A549 (cell line): ENCODE measurements at regions not wholly inside any gene's neighbourhood (a gene's known extent, or its start where the extent isn't known, plus 50 kb on each side); places are given as distances from the start of the nearest gene placed in this dataset.

Experiments used
- ATAC-seq, 2 experiments: fragments of 200-7000 bp in 1 of 2; fragments of >200 bp in 1 of 2; cut with Nextera tagmentation in 1 of 2; cut with Tn5 transposase in 1 of 2; 3 replicates each; pipeline versions ENCODE4 v1.8.0 to v1.9.1; 2018 to 2020; ENCODE audit warnings: mild to moderate bottlenecking in 1 of 2, moderate library complexity in 1 of 2
- CTCF ChIA-PET: fragments of 300-600 bp; sonication (Branson Sonifier 250); formaldehyde crosslinking; extraction: SDS; loops from one replicate; lab custom pipeline; 2021; ENCODE audit warnings: antibody characterized with exemption, inconsistent platforms; lab: Yijun Ruan, JAX
- POLR2A ChIA-PET: fragments of 350-600 bp; formaldehyde crosslinking; extraction: SDS; loops from one replicate; lab custom pipeline; 2021; ENCODE audit warnings: antibody characterized with exemption, inconsistent platforms; lab: Yijun Ruan, JAX
- DNase-seq, 2 experiments: peaks; one replicate each; pipeline versions ENCODE4 v3.0.0 to v3.0.0-alpha.2; 2011 to 2016; ENCODE audit warnings: low read depth in 1 of 2, low spot score in 1 of 2
- FAIRE-seq: peaks from 2 replicates; lab custom pipeline; 2011; peaks lifted over from hg19 to GRCh38; lab: Jason Lieb, UNC
- H3K27ac ChIP-seq, 2 experiments: fragments of >200 bp; sonication (Bioruptor Twin); formaldehyde crosslinking; 3 replicates each; pipeline ENCODE4 v1.5.1; 2016 to 2017
- H3K4me1 ChIP-seq: fragments of >200 bp; sonication (Bioruptor Twin); formaldehyde crosslinking; 3 replicates; pipeline ENCODE4 v1.6.1; 2016
- H3K4me2 ChIP-seq: fragments of >200 bp; sonication (Bioruptor Twin); formaldehyde crosslinking; 3 replicates; pipeline ENCODE4 v1.6.1; 2016
- H3K4me3 ChIP-seq: fragments of >200 bp; sonication (Bioruptor Twin); formaldehyde crosslinking; 3 replicates; pipeline ENCODE4 v1.5.1; 2016
- H3K9me3 ChIP-seq: fragments of >200 bp; sonication (Bioruptor Twin); formaldehyde crosslinking; 3 replicates; pipeline ENCODE4 v1.6.1; 2016
- ATOH8 ChIP-seq: fragments of 250-450 bp; sonication (Bioruptor Pico); IDR thresholded peaks from 2 replicates; pipeline ENCODE4 v1.5.0; 2020; ENCODE audit warnings: low read depth, mild to moderate bottlenecking, moderate library complexity
- BCL3 ChIP-seq: fragments of >200 bp; sonication (Bioruptor Twin); formaldehyde crosslinking; IDR thresholded peaks from 3 replicates; pipeline ENCODE4 v1.6.1; 2016
- CEBPB ChIP-seq, 2 experiments: fragments of >200 bp in 1 of 2; sonication (Bioruptor Twin) in 1 of 2; formaldehyde crosslinking in 1 of 2; IDR thresholded peaks; 2 replicates each; pipeline ENCODE4 v1.6.1; 2012 to 2016
- E2F6 ChIP-seq: IDR thresholded peaks from 2 replicates; pipeline ENCODE4 v1.6.1; 2012; ENCODE audit warnings: low read depth, borderline replicate concordance
- EHMT2 ChIP-seq: fragments of 200-600 bp; sonication (generic); IDR thresholded peaks from 2 replicates; pipeline ENCODE4 v1.6.1; 2016; ENCODE audit warnings: antibody characterized with exemption, low read depth, mild to moderate bottlenecking, moderate library complexity
- ELK1 ChIP-seq: fragments of 150-350 bp; IDR thresholded peaks from 2 replicates; pipeline ENCODE4 v1.6.1; 2014; ENCODE audit warnings: low read depth, mild to moderate bottlenecking, low read length
- FOSL2 ChIP-seq, 2 experiments: fragments of 450-650 bp in 1 of 2; fragments of >200 bp in 1 of 2; sonication (Bioruptor Twin) in 1 of 2; formaldehyde crosslinking; IDR thresholded peaks; 2 replicates each; pipeline versions ENCODE4 v1.5.0 to v1.6.1; 2016 to 2020; ENCODE audit warnings: mild to moderate bottlenecking in 1 of 2, moderate library complexity in 1 of 2
- GATA3 ChIP-seq: IDR thresholded peaks from 2 replicates; pipeline ENCODE4 v1.6.1; 2012; ENCODE audit warnings: borderline replicate concordance
- HES2 ChIP-seq: fragments of >200 bp; sonication (Bioruptor Twin); formaldehyde crosslinking; IDR thresholded peaks from 2 replicates; pipeline ENCODE4 v1.6.1; 2016
- HOXA7 ChIP-seq: fragments of 250-450 bp; sonication (Bioruptor Pico); IDR thresholded peaks from 2 replicates; pipeline ENCODE4 v1.5.0; 2020; ENCODE audit warnings: mild to moderate bottlenecking, moderate library complexity
- JUN ChIP-seq, 2 experiments: fragments of >200 bp; sonication (Bioruptor Twin); formaldehyde crosslinking; IDR thresholded peaks; 2 replicates in 1 of 2; 3 replicates in 1 of 2; pipeline ENCODE4 v1.6.1; 2016 to 2017
- MAX ChIP-seq: IDR thresholded peaks from 2 replicates; pipeline ENCODE4 v1.6.1; 2012
- MYC ChIP-seq: IDR thresholded peaks from 2 replicates; pipeline ENCODE4 v1.6.1; 2012; ENCODE audit warnings: mild to moderate bottlenecking, inconsistent platforms, low read length, improper control_type of control experiment, borderline replicate concordance
- NFE2L2 ChIP-seq: fragments of 150-350 bp; conservative IDR thresholded peaks from 2 replicates; pipeline ENCODE4 v1.6.1; 2014; ENCODE audit warnings: low read length
- NPAS2 ChIP-seq: fragments of 250-450 bp; sonication (Bioruptor Pico); IDR thresholded peaks from 2 replicates; pipeline ENCODE4 v1.8.0; 2022; ENCODE audit warnings: mild to moderate bottlenecking, moderate library complexity, borderline replicate concordance
- NR3C1 ChIP-seq: fragments of >200 bp; sonication (Bioruptor Twin); formaldehyde crosslinking; IDR thresholded peaks from 3 replicates; pipeline ENCODE4 v1.6.1; 2017
- PHF8 ChIP-seq: fragments of 200-600 bp; sonication (generic); IDR thresholded peaks from 2 replicates; pipeline ENCODE4 v1.6.1; 2016; ENCODE audit warnings: low read depth, mild to moderate bottlenecking, antibody characterized with exemption, moderate library complexity, borderline replicate concordance
- POLR2A ChIP-seq: IDR thresholded peaks from 2 replicates; pipeline ENCODE4 v1.6.1; 2012; ENCODE audit warnings: mild to moderate bottlenecking, low read length
- POLR2AphosphoS2 ChIP-seq: conservative IDR thresholded peaks from 2 replicates; pipeline ENCODE4 v1.6.1; 2012; ENCODE audit warnings: low read length, improper control_type of control experiment, inconsistent platforms
- RAD21 ChIP-seq, 2 experiments: fragments of >200 bp in 1 of 2; sonication (Bioruptor Twin) in 1 of 2; formaldehyde crosslinking in 1 of 2; IDR thresholded peaks in 1 of 2; conservative IDR thresholded peaks in 1 of 2; 2 replicates in 1 of 2; 3 replicates in 1 of 2; pipeline ENCODE4 v1.6.1; 2012 to 2018; ENCODE audit warnings: inconsistent platforms in 1 of 2
- RCOR1 ChIP-seq: fragments of 150-350 bp; IDR thresholded peaks from 2 replicates; pipeline ENCODE4 v1.6.1; 2014; ENCODE audit warnings: antibody characterized with exemption, low read length, low read depth
- RNF2 ChIP-seq: fragments of 200-600 bp; sonication (generic); IDR thresholded peaks from 2 replicates; pipeline ENCODE4 v1.6.1; 2016; ENCODE audit warnings: low read depth, mild to moderate bottlenecking, antibody characterized with exemption, moderate library complexity, borderline replicate concordance
- SREBF2 ChIP-seq: fragments of 450-650 bp; IDR thresholded peaks from 2 replicates; pipeline ENCODE4 v1.6.1; 2014; ENCODE audit warnings: mild to moderate bottlenecking, moderate library complexity
- TP53 ChIP-seq: fragments of 250-450 bp; sonication (Bioruptor Pico); IDR thresholded peaks from 2 replicates; pipeline ENCODE4 v1.5.0; 2021; ENCODE audit warnings: mild to moderate bottlenecking, moderate library complexity
- USF2 ChIP-seq: fragments of 450-650 bp; IDR thresholded peaks from 2 replicates; pipeline ENCODE4 v1.6.1; 2014; ENCODE audit warnings: antibody characterized with exemption
- ZFP36 ChIP-seq: fragments of 450-650 bp; IDR thresholded peaks from 2 replicates; pipeline ENCODE4 v1.6.1; 2014; ENCODE audit warnings: borderline replicate concordance; ENCODE audit not compliant: partially characterized antibody
- ZSCAN20 ChIP-seq: fragments of 250-450 bp; sonication (Bioruptor Pico); IDR thresholded peaks from 2 replicates; pipeline ENCODE4 v1.8.0; 2022; ENCODE audit warnings: mild to moderate bottlenecking, moderate library complexity
- WGBS: methylation state at CpG from one replicate; pipeline ENCODE4 v1.1.6; 2017; ENCODE audit errors: missing lambda C conversion rate; 5-methylcytosine and 5-hydroxymethylcytosine counted together

- 35% methylated on average over 1 of the region's 1 CpG for WGBS
- ChIA-PET POLR2A (interaction anchor here (0.6 kb wide), 1 partner anchor 293 kb away, joined by 7 read pairs; no protein-coding TSS in a partner anchor), CTCF (no interaction called here)
- no peak overlapping the region for H3K4me2 ChIP-seq
- no peaks in the 10 kb centered on the region for H3K9me3 ChIP-seq
- H3K27ac ChIP-seq, result no peak overlapping the region
- no peak overlapping the region for H3K4me3 ChIP-seq
- no peaks in the 10 kb centered on the region for H3K4me1 ChIP-seq
- ATAC-seq (no peak), FAIRE-seq (no peak), DNase-seq (no peak)
- TF ChIP-seq E2F6, result no peak
Measured at GRCh38 chr4:71194454-71194853, 144.4 kb upstream of the SLC4A4 start.

- ATAC-seq (no peak), FAIRE-seq (no peak), DNase-seq (no peak)
- no peaks in the 10 kb centered on the region for H3K4me1 ChIP-seq
- no peak overlapping the region for H3K4me2 ChIP-seq
- CTCF ChIA-PET, result no interaction called here
- no peak for TF ChIP-seq TP53 (CRISPR knock-in tag)
- TF ChIP-seq ZFP36, result no peak
- no peak for TF ChIP-seq JUN (IDR thresholded peaks at IDR 0.05)
- TF ChIP-seq NR3C1, result no peak
- no peak for TF ChIP-seq ZSCAN20 (CRISPR knock-in tag)
- no peak for TF ChIP-seq CEBPB (IDR thresholded peaks at IDR 0.05)
- no peak for TF ChIP-seq ATOH8 (CRISPR knock-in tag)
- TF ChIP-seq BCL3, result no peak
- no peak for TF ChIP-seq PHF8
- no peak for TF ChIP-seq POLR2A
- TF ChIP-seq USF2, result no peak
- no peak for TF ChIP-seq NPAS2 (CRISPR knock-in tag)
- no peak for TF ChIP-seq NFE2L2
- no peak for TF ChIP-seq RNF2
- TF ChIP-seq POLR2AphosphoS2, result no peak
- H3K4me3 ChIP-seq, result no peak overlapping the region
- no peak overlapping the region for H3K27ac ChIP-seq
- no peaks in the 10 kb centered on the region for H3K9me3 ChIP-seq
- POLR2A ChIA-PET, result no interaction called here
- 59% methylated on average over 4 of the region's 4 CpGs for WGBS
Measured at GRCh38 chr4:71195924-71196323, 142.9 kb upstream of the SLC4A4 start.

GRCh38 chr4:71198958-71199357 lies 139.9 kb upstream of the SLC4A4 start:
- POLR2A ChIA-PET, result no interaction called here
- Histone ChIP-seq H3K4me2 (no peak overlapping the region), H3K27ac (no peak overlapping the region), H3K4me3 (no peak overlapping the region), H3K9me3 (no peaks in the 10 kb centered on the region), H3K4me1 (no peaks in the 10 kb centered on the region)
- CTCF ChIA-PET, result interaction anchor here (3.2 kb wide), 1 partner anchor 10 kb away, joined by 14 read pairs; no protein-coding TSS in a partner anchor
- DNase-seq, result no peak
- no peak for FAIRE-seq
- 89% methylated on average over 2 of the region's 2 CpGs for WGBS
- TF ChIP-seq SREBF2, result no peak
- ATAC-seq, result no peak

GRCh38 chr4:71201057-71201456 lies 137.8 kb upstream of the SLC4A4 start:
- DNase-seq, result no peak
- WGBS, result no CpG with 5 or more reads among the region's 2 CpGs
- CTCF ChIA-PET, result interaction anchor here (3.2 kb wide), 1 partner anchor 12 kb away, joined by 14 read pairs; no protein-coding TSS in a partner anchor
- no peak for FAIRE-seq
- POLR2A ChIA-PET, result no interaction called here
- Histone ChIP-seq H3K9me3 (no peaks in the 10 kb centered on the region), H3K4me3 (no peak overlapping the region), H3K4me2 (no peak overlapping the region), H3K27ac (no peak overlapping the region), H3K4me1 (no peaks in the 10 kb centered on the region)
- TF ChIP-seq MYC (no peak), FOSL2 (IDR thresholded peaks at IDR 0.05) (no peak), FOSL2 (CRISPR knock-in tag; IDR thresholded peaks at IDR 0.05) (no peak), MAX (no peak), EHMT2 (no peak), GATA3 (no peak), CEBPB (IDR thresholded peaks at IDR 0.05) (no peak), ELK1 (no peak), NR3C1 (no peak), HOXA7 (CRISPR knock-in tag) (no peak), RAD21 (conservative IDR thresholded peaks at IDR 0.05 in 1 of 2, IDR thresholded peaks at IDR 0.05 in 1 of 2) (no peak), HES2 (no peak), RCOR1 (no peak)
- no peak for ATAC-seq
